NCI-H446 (cell line): ENCODE measurements at regions not wholly inside any gene's neighbourhood (a gene's known extent, or its start where the extent isn't known, plus 50 kb on each side); places are given as distances from the start of the nearest gene placed in this dataset.
A peak's percentile ranks its signal among the peaks of the same experiment; 100 is the strongest.

Experiments
- DNase-seq, 2 experiments: peaks; one replicate each; lab custom pipeline; 2025; lab: John Stamatoyannopoulos, UW

DNA sequence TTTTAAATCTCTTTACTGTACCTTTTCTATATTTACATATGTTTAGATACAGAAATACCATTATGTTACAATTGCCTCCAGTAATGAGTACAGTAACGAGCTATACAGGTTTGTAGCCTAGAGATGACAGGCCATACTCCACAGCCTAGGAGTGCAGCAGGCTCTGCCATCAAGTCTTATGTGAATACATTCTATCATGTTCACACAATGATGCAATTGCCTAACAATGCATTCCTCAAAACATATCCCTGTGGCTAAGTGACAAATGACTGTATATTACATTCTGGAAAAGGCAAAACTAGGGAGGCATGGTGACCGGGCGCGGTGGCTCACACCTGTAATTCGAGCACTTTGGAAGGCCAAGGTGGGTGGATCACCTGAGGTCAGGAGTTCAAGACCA, 192.4 kb upstream of the IGF1R start:
- no peak for DNase-seq

DNA sequence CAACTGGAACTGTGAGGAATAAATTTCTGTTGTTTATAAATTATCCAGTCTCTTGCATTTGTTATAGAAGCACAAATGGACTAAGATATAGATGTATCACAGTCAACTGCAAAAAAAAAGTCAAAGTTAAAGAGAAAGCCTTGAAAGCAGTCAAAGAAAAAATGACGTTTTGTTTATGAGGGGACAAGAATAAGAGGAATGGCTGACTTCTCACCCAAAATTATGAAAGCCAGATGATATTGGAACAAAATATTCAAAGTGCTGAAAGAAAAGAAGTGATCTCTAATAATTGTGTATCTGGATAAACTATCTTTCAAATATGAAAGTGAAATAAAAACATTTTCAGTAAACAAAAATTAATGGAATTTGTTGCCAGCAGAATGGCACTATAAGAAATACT, 171.8 kb upstream of the IGF1R start:
- DNase-seq, result no peak

DNA sequence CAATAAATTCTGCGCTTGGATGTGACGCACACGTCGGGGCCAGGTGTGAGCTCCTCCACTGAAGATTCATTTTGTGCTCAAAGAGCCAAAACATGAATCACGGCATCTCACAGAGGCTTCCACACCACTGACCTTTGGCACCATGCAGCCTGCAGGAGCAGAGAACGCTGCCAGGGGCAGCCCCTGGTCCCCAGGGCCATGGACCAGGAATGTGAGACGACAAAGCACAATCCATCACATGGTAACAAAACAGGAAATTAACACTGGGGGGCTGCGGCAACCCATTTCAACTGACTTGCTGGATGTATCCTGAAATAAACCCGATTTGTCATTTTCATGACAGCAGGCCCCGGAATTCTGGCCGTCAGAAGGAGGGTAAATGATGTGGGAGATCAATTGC, 167.5 kb upstream of the IGF1R start:
- no peak for DNase-seq

DNA sequence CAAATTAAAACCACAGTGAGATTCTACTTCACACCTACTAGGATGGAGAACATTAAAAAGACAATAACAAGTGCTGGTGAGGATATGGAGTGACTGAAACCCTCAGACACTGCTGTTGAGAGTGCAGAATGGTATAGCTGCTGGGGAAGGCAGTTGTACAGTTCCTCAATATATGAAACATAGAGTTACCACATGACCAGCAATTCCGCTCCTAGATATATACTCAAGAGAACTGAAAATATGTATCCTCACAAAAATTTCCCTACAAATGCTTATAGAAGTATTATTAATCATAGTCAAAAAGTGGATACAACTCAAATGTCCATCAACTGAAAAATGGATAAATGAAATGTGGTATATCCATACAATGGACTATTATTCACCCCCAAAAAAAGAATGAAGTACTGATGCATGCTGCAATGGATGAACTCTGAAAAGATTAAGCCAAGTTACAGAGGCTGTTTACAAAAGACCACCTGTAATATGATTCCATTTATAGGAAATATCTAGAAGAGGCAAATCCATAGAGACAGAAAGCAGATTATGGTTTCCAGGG, 164.7 kb upstream of the IGF1R start:
- no peak for DNase-seq

DNA sequence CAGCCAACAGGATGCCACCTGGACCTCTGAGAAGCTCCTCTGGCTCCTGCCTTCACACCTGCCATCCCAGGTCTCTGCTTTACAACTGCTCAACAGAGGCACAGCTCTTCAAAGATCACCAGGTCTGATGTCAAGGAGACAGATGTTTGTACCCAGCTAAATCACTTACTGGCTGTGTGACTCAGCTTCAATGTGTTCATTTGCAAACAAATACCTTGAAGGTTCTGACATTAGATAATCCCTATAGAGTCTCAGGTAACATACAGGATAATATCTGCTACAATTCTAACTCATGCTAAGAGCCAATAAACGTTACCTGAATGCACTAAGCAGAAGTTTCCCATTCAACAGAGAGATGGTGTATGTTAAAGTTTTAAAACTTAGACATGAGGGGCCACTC, 163.4 kb upstream of the IGF1R start:
- no peak for DNase-seq

DNA sequence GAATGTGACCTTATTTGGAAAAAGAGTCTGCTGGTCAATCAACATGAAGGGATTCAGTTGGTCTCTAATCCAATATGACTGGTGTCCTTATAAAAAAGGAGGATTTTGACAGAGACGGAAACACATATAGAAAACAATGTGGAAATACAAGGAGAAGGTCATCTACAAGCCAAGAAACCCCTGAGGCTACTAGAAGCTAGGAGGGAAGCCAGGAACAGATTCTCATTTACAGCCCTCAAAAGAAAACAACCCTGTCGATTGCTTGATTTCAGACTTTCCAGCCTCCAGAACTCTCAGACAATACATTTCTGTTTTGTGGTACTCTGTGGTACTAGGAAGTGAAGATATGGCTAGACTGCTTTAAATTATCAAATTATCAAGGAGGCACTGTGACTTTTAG, 162.9 kb upstream of the IGF1R start:
- DNase-seq, result no peak

DNA sequence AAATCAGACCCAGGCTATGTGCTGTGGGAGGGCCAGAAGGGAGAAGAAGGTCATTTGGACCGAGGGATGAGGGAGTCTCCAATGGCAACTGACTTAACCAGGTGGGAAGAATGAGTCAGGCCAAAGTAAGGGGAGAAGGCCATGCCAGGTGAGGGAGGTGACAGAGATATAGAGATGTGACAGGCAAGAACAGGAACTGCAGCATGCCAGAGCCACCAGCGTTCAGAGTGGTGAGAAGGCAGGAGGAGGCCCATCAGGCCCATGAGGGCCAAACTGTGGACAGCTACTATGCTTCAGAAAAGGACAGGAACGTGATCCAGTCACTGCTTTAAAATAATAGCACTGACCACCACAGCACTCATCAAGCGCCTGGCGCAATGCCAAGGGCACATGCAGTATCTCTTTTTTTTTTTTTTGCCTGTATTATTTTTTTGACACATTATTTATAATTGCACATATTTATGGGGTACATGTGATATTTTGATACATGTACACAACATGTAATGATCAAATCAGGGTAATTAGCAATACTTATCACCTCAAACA, 154.3 kb upstream of the IGF1R start:
- DNase-seq, result no peak

DNA sequence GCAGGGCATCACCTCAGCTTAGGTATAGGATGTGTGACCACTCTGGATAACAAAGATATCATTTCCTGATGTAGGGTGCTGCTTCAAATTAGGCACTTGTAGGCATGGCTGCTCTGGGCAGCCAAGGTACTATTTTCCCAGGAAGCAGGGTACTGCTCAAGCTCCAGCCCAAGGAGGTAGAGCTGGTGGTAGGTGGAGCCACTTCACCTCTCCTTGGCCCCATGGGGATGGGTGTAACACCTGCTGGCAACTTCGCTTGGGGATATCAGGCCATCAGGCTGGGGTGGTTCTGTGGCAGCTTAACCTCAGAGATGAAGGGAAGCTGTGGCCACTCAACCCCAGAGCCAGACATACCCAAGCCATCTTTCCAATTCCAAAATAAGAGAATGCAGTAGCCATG, 147.1 kb upstream of the IGF1R start:
- no peak for DNase-seq

DNA sequence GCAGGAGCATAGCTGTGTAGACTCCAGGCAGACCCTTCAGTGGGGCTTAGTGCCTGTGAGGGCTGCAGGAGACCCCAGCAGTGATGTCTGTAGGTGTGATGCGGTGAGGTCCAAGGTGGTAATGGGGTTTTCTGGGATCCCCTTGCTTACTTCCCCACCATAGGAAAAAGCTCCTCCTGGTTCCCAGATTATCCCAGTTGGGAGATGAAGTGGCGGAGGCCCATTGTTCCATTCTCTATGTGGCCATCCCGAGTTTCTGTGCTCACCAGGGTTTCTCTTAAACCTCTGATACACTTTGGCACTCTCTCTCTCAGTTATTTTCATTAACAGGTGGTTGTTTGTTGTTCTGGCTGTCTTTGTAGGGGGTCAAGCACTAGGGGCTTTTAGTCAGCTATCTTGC, 146.7 kb upstream of the IGF1R start:
- no peak for DNase-seq

DNA sequence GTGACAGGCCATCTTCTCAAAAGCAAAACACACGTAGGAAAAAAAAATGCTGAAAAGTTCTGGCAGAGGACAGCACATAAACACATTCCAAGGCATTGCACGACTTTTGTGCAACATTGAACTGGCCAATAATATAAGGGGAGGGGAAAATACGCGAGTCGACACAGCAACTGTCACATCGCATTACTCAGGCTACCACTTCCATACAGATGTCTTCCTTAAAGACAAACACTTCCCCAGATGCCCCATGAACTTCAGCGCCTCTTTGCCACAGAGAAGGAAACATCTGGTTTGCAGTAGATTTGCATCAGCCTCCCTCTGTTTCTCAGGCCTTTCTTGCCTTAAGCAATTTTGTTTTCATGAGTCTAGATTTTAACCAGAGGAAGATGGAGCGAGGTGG, 144.4 kb upstream of the IGF1R start:
- no peak for DNase-seq

DNA sequence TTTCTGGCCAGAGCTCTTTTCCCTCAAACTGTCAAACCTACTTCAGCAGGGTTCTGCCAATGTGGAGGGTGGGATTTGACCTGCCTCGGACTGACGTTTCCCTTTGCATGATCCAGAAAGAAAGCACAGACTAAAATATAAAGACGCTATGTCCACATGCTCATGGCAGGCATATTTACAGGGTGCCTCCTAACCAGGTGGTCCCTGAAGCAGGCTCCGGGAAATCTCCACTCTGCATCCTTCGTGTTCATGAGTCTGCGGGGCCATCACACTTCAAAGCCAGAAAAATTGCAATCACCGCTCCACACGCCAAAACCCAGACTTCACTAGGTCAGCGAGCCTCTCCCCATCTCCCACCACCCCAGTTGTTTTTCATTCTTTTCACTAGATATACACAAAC, 143.3 kb upstream of the IGF1R start:
- DNase-seq, result no peak

DNA sequence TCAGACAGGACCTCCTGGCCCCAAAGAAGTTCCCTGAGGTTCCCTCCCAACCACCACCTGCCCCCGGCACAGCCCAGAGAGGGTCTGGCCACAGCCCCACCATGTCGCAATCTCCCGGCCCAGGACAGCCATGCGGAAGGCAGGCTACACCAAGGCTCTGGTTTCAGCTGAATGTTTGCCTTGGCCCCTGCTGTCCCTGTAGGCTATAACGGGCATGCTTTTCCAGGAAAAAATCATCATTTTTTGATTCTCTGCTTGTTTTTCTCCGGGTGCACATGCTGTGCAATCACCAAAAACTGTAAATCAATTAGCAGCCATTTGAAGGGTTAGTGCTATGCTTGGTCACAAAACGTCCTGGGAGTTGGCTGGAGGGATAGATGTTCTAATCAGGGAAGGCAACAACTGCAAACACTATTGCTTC, 142.7 kb upstream of the IGF1R start:
- DNase-seq, result no peak

DNA sequence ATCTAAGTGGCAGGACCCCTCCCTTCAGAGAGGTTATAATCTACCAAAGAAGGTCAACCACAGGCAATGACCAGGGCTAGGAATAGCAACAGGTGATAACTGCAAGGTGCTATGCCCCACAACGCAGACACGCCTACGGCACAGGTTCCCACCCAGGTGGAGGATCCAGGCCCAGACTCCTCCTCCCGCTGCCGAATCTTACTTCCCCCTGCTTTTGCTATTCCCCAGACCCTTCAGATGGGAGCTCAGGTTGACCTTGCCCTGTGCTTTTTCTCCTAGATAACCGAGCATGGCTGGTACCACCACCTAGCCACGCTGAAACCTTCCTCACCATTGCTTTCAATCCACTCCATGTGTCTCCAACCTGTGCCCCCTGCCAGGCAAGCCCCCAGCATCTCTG, 142.2 kb upstream of the IGF1R start:
- DNase-seq, result no peak

DNA sequence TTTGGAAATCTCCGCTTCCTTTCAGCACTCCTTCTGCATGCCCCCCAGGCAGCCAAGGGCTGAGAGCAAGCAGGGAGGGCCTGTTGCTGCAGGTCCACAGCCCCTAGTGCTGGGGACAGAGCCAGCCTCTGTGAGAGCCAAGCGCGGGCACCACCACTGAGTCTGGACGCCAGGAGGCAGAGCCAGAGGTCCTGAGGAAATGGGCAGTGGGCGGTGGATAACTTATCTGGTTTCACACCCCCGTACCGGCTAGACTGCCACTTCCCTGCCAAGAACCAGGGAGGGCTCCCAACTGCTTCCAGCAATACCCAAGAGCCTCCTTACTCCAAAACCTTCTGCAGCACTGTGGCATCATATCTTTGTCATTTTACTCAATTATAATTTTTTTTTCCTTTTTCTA, 141.6 kb upstream of the IGF1R start:
- no peak for DNase-seq

DNA sequence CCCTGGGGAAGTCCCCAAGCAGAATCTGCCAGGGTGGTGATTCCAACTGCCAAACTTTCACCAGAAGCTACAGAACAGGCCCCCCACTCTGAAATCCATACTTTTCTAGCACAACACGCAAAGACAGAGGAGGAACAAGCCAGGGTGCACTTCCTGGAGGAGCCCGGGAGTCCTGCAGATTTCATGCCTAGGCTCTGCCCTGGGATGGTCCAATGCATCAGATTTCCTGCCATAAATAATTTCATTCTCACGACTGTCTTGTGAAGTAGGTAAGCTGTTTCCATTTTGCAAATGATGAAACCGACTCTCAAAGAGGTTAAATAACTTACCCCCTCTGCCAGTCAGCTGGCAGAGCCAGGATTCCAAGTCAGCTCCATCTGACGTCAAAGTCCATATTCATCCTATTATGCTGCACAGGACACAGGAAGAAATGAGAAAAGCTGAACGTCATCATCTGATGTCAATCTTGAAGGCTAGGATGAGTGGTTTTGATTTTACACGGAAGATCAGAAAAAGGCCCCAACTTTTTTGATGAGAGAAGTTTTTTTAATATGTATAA, 134.8 kb upstream of the IGF1R start:
- no peak for DNase-seq

DNA sequence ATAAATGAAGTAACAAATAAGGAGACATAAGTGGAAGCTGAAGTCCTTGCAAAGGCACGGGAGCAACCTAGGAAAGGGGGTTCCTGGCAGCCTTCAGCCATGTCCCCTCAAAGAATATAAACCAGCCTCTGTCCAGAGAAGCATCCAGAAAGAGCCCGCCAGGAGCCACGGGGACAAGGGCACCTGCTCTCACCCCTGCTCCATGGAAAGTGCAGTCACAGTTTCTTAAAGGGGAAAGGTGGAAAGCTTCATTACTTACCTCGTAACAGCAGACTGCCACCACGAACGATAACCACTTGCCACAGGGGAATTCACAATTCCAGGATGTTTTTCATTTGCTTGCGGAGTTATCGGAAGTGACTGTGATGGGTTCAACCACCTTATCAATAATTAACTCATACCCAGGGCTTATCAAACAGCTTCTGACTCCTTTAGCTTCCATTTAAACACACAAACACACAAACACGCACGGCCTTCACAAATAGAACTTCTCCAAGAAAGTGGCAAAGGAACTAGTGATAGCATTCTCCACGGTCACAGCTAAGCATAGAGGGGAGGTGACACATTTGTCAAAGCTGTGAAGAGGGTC, 134.2 kb upstream of the IGF1R start:
- no peak for DNase-seq

DNA sequence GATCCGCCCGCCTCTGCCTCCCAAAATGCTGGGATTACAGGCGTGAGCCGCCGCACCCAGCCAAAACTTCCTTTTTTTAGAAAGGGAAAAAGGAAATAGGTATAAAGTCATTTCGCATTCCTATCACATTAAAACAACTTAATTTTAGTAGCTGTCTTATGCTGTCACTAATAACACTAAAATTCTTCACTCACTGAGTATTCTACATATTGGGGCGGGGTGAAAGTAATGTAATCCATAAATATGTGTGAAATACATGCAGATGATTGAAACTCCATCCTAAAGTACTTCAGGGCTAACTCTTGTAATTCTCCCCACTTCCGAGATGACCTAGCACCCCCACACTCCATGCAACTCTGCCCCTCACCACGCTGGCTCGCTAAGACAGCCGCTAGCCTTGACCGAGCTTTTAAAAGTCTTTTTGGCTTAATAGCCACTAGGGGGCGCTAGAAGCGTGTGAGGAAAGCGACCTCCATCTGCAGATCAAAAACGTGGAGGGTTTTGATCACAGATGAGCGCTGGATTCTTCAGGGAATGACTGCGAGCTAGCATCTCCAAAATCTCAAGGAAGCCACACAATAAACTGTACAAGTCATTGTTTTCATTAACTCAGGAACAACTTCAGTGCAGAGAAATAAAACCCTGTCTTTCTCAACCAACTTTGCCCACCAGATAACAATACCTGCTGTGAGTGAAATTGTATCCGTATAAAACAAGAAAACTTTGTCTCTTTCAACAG, 129.3 kb upstream of the IGF1R start:
- DNase-seq, result peak; percentile 17 to 77

DNA sequence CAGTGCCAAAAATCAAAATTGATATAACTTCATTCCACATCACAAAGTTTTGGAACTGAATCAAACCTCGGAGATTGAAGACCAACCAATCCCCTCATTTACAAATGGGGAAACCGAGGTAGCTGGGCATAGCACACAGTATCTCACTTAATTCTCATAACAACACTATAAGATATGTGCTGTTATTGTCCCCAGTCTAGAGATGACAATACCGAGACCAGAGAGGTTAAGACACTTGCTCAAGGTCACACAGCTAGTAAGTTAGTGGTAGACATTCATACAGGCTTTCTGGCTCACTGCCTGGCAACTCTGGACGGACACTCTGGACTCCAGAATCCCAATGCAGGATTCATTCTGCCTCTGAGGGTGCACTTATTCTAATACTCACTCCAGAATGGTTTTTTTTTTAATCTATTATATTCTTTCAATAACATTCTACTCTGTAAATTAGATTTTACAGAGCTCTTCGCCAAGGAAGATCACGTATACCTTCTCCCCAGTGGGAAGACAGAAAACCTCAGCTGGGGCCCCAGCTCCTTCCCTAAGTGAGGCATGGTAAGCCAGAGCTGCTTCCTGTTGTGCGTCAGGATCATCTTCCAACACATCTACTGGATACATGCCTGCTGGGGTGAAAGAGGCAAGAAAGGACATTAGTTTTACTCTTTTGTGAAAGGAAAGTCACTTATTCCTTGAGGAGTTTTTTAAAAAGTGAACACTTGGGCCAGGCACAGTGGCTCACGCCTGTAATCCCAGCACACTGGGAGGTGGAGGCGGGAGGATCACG, 128.4 kb upstream of the IGF1R start:
- no peak for DNase-seq

DNA sequence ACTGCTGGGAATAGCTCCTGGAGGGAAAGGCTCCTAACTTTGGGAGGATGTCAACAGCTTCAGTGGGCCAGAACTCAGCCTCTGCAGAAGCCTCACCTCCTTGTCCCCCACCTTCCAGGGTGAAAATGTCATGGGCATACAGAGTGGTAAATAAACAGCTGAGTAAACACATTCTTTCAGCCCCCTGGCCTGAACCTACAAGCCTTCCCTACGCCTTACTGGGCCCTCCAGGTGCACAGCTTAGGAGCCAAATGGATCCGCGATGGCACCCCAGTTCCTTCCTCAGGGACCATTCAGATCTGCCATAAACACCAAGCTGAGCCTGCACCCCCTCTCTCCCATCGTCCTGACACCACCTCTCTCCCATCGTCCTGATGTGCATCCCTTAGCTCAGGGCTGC, 126.2 kb upstream of the IGF1R start:
- DNase-seq, result no peak

DNA sequence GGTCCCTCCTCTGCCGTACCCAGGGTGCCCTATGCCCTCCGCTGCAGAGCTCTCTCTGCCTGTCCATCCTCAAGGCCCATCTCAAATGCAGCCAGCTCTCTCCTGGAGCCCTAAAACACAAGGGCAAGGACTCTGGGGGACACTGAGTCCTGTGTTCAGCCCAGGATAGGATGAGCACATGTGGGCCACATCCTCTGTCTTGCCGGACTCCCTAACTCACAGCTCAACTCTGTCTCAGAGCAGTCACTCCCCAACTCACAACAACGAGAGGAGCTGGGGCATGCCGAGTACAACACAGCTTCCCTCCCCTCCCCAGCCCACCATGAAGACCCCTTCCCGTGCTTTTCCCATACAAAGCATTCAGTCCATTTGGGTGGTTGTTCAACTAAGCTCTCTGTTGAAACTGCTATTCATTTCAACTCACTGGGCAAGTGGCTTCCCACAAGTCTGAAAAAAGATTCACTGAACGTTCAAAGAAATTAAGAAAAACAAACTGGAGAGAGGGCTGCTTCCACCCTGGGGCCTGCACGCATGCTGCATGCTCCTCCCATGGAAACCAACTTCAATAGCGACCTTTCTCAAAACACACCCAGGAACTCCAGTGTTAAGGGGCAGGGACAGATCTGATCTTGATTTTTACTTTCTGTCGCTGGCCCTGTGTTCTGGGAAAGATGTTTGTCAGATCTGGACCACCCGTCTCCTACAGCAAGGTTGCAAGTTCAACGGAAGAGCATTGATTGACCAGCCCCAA, 124.3 kb upstream of the IGF1R start:
- DNase-seq, result no peak

DNA sequence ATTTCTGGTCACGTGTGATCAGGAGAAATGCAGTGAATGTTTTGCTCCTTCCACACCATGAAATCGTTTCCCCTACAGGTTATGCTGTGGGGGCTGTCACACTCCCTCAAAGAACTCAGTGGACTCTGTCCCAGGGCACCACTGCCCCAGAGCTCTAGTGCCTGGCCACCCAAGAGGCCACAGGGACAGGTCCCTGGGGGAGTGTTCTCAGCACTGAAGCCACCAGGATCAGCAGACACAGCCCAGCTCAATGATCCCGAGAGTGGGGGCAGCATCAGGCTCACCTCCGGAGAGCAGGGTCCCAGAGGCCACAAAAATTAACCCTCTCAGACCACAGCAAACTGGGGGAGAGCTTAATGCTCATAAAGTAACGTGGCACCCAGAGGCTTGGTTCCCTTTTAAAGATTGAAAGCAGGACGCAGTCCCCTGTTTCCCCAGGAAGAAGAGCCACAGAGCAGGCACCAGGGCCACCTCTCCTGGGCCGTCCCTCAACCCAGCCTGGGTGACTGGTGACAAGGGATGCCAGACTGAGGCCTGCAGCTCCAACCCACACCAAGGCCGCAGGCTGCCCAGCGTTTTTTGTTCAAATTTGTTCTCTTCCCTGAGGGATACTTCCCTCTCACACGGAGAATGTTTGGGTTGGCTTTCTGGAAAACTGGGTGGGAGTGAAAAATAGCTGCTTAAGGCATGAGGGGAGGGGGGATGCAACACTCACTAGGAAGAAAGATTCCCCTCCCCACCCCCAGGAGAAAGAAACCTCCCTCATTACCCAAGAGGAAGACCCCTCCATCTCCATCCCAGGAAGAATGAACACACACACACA, 123.3 kb upstream of the IGF1R start:
- DNase-seq, result no peak
